ENCODE measurements at regions not wholly inside any gene's neighbourhood (a gene's known extent, or its start where the extent isn't known, plus 50 kb on each side); places are given as distances from the start of the nearest gene placed in this dataset.

DNA sequence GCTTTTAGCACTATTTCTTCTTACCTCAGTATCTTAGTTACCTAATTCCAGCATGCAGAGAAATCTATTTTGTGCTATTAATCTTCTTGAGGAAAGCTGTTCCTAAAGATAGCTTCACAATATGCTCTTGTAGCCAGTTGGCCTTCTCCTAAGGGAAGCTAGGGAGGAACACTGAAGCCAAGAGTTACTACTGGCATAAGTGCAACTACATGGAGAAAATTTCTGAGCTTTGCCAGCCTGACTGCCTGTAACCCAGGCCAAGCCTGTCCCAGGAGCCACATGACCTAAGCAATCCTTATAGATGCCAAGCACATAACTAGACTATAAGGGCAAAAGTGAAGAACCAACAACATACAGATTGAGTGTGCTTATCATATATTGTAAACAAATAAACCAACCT, 890.2 kb downstream of the FLRT2 start:
- Mint-ChIP-seq H3K9me3 (ENCODE audit: low read depth) (no peaks in the 10 kb centered on the region), H3K36me3 (ENCODE audit: insufficient read depth) (no peaks in the 10 kb centered on the region), H3K27me3 (no peaks in the 10 kb centered on the region), H3K4me3 (ENCODE audit: low read depth) (no peak overlapping the region), H3K27ac (no peak overlapping the region), H3K4me1 (ENCODE audit: low read depth) (no peaks in the 10 kb centered on the region)
- no peak for DNase-seq (ENCODE audit: low spot score, unreplicated experiment)
- TF ChIP-seq, protein P1, sequence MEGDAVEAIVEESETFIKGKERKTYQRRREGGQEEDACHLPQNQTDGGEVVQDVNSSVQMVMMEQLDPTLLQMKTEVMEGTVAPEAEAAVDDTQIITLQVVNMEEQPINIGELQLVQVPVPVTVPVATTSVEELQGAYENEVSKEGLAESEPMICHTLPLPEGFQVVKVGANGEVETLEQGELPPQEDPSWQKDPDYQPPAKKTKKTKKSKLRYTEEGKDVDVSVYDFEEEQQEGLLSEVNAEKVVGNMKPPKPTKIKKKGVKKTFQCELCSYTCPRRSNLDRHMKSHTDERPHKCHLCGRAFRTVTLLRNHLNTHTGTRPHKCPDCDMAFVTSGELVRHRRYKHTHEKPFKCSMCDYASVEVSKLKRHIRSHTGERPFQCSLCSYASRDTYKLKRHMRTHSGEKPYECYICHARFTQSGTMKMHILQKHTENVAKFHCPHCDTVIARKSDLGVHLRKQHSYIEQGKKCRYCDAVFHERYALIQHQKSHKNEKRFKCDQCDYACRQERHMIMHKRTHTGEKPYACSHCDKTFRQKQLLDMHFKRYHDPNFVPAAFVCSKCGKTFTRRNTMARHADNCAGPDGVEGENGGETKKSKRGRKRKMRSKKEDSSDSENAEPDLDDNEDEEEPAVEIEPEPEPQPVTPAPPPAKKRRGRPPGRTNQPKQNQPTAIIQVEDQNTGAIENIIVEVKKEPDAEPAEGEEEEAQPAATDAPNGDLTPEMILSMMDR (IDR thresholded peaks at IDR 0.05; ENCODE audit: unreplicated experiment): no peak

DNA sequence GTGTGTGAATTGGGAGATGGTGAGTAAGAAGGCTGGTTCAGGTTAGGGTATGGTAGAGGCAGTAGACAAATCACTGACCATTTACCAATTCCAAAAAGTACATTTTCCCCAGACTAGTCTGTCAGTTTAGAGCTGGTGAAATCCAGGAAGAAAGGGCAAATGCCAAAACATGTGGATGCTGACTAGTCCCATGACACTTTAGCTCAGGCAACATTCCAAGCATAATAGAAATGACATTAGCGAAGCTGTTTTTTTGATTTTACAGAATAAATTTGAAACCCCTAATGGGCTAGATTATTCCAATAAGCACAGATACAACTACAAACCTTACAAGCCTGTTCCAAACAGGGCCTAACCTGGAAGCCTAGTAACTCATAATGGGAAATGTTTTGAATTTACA, 884.2 kb downstream of the FLRT2 start:
- Mint-ChIP-seq H3K27me3 (no peaks in the 10 kb centered on the region), H3K9me3 (ENCODE audit: low read depth) (peaks cover 4% of the 10 kb centered on the region), H3K4me3 (ENCODE audit: low read depth) (no peak overlapping the region), H3K27ac (no peak overlapping the region), H3K36me3 (ENCODE audit: insufficient read depth) (no peaks in the 10 kb centered on the region), H3K4me1 (ENCODE audit: low read depth) (no peaks in the 10 kb centered on the region)
- TF ChIP-seq, protein P1 (IDR thresholded peaks at IDR 0.05; ENCODE audit: unreplicated experiment): no peak
- DNase-seq (ENCODE audit: low spot score, unreplicated experiment): no peak

DNA sequence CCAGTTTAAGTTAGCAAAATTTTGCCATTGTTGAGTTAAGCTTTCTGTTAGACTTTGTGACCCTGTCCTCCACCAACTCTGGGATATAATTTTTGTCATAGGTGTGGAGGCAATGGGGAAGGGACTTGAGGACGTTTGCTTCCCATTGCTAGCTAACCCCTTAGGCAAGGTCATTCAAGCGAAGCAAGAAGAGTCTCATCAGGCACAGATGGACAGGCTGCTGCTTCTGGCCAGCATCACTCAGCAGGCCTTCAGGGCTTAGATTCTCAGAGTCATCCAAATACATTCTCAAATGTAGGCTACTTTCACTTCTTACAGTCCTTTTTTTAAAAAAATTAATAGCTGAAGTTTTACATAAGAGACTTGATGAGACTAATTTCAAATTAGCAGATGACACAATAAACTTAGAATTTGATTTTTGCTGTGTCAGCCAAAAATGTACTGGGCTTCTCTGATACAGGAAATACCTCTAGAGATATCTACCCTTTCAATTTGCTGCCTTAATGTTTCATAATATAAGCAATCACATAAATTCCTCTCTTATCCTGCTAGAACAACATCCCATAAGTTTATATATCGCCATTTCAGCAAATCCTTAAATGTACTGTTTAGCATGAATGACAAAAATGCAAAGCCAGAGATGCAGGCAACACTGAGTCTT, 875.2 kb downstream of the FLRT2 start:
- Mint-ChIP-seq H3K27ac (no peak overlapping the region), H3K4me3 (ENCODE audit: low read depth) (no peak overlapping the region), H3K4me1 (ENCODE audit: low read depth) (peaks cover 12% of the 10 kb centered on the region), H3K9me3 (ENCODE audit: low read depth) (peaks cover 10% of the 10 kb centered on the region), H3K36me3 (ENCODE audit: insufficient read depth) (no peaks in the 10 kb centered on the region), H3K27me3 (no peaks in the 10 kb centered on the region)
- TF ChIP-seq, protein P1 (IDR thresholded peaks at IDR 0.05; ENCODE audit: unreplicated experiment): no peak
- no peak for DNase-seq (ENCODE audit: low spot score, unreplicated experiment)

DNA sequence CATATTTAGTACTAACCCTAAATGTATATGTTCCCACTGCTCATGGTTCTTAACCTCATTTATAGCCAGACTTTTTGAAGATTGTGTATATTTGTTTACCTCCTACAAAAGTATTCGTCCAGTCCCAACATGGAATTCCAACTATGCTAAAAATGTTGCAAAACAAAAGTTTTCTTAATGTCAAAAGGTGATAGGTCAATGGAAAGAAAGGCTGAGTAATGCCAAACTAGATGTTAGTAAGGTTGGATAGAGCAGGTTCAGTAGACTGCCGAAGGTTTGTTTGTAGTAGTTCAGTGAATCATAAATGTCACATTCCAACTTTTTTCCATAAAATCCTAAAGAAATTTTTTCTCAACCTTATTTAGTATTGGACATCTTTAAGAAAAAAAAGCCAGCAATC, 874.5 kb downstream of the FLRT2 start:
- no peaks in the 10 kb centered on the region for H3K27me3 Mint-ChIP-seq
- H3K4me1 Mint-ChIP-seq (ENCODE audit: low read depth): peaks cover 12% of the 10 kb centered on the region
- peaks cover 10% of the 10 kb centered on the region for H3K9me3 Mint-ChIP-seq (ENCODE audit: low read depth)
- DNase-seq (ENCODE audit: low spot score, unreplicated experiment): no peak
- H3K27ac Mint-ChIP-seq: peak overlapping the region; percentile 45
- no peaks in the 10 kb centered on the region for H3K36me3 Mint-ChIP-seq (ENCODE audit: insufficient read depth)
- no peak overlapping the region for H3K4me3 Mint-ChIP-seq (ENCODE audit: low read depth)
- TF ChIP-seq, protein P1 (IDR thresholded peaks at IDR 0.05; ENCODE audit: unreplicated experiment): no peak

DNA sequence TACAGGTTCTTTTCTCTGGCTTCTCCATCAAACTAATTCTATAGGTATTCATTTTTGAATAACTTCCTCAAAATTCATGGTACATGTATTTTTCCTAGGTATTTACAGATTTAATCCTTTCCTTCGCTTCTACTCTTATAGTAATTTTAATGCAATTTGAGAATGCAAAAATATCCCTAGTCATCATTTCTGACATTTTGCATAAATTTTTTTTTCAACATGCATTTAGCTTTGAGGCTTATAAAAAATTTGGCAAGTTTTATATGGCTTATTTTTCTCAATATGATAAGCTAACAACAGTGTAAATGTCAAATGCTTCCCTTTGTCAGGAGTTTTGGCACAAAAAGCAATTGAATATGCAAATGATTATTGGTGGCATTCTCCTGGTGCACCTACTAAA, 872.6 kb downstream of the FLRT2 start:
- TF ChIP-seq, protein P1 (IDR thresholded peaks at IDR 0.05; ENCODE audit: unreplicated experiment): no peak
- Mint-ChIP-seq H3K9me3 (ENCODE audit: low read depth) (peaks cover 4% of the 10 kb centered on the region), H3K27ac (no peak overlapping the region), H3K4me3 (ENCODE audit: low read depth) (no peak overlapping the region), H3K36me3 (ENCODE audit: insufficient read depth) (no peaks in the 10 kb centered on the region), H3K27me3 (no peaks in the 10 kb centered on the region), H3K4me1 (ENCODE audit: low read depth) (peaks cover under 1% of the 10 kb centered on the region)
- no peak for DNase-seq (ENCODE audit: low spot score, unreplicated experiment)
